Ascending aorta (tissue), 2 donors: ENCODE measurements at regions not wholly inside any gene's neighbourhood (a gene's known extent, or its start where the extent isn't known, plus 50 kb on each side); places are given as distances from the start of the nearest gene placed in this dataset.
"Not testable (repeated sequence)": the region's sequence is repeated elsewhere in the genome, so short reads cannot be mapped to it uniquely, and the experiment has no call there.

ENCODE experiments used
- DNase-seq, 2 donors: peaks; one replicate each; pipeline ENCODE4 v3.0.0-alpha.2; 2019; ENCODE audit warnings: low spot score in 2 of 2
- H3K27ac ChIP-seq, 2 donors: fragments of 200-600 bp; sonication (generic); one replicate each; pipeline ENCODE4 v1.5.1; 2016 to 2017; ENCODE audit warnings: mild to moderate bottlenecking in 1 of 2
- H3K27me3 ChIP-seq: fragments of 200-600 bp; sonication (generic); one replicate; pipeline ENCODE4 v1.5.1; 2017
- H3K36me3 ChIP-seq, 2 donors: fragments of 200-600 bp; sonication (generic); one replicate each; pipeline ENCODE4 v1.5.1; 2016
- H3K4me1 ChIP-seq, 2 donors: fragments of 200-600 bp; sonication (generic); one replicate each; pipeline ENCODE4 v1.5.1; 2016 to 2017; ENCODE audit warnings: mild to moderate bottlenecking in 1 of 2
- H3K4me3 ChIP-seq, 2 donors: fragments of 200-600 bp; sonication (generic); one replicate each; pipeline ENCODE4 v1.5.1; 2016 to 2017; ENCODE audit warnings: mild to moderate bottlenecking in 1 of 2
- H3K9me3 ChIP-seq, 2 donors: fragments of 200-600 bp; sonication (generic); one replicate each; pipeline ENCODE4 v1.5.1; 2016
- intact Hi-C: fragments of 100-400 bp; cut with DNase I; formaldehyde crosslinking; loops from one replicate; pipeline ENCODE4 v1.15.1; 2023
- TF ChIP-seq, protein P1 (sequence below), 3 experiments: fragments of 200-600 bp in 2 of 3; fragments of 450-650 bp in 1 of 3; sonication (generic) in 2 of 3; IDR thresholded peaks; one replicate each; pipeline ENCODE4 v1.5.1; 2016 to 2019; ENCODE audit warnings: antibody characterized with exemption in 3 of 3, mild to moderate bottlenecking in 1 of 3, moderate library complexity in 1 of 3

DNA sequence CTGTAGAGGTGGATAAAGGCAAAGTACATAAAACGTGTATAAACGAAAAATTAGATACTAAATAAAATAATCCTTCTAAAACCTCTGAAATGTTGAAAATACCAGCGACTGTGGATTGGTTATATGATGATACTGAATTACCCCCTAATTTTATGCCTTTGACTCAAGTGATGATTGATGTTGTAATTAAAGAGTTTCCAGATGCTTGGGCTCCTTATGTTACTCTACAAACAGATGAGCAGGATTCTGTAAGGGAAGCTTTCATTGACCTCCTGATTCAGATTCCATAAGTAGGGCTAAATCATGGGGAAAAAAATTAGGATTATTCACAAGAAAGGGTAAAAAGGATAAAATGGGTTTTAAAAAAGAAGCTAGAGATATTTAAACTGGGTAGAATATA, 418.2 kb upstream of the SLC39A10 start:
- intact Hi-C loops = no loop called here
- Histone ChIP-seq H3K4me1 (no peaks in the 10 kb centered on the region), H3K4me3 (no peak overlapping the region), H3K27me3 (no peaks in the 10 kb centered on the region), H3K9me3 (no peaks in the 10 kb centered on the region), H3K27ac (no peak overlapping the region), H3K36me3 (no peaks in the 10 kb centered on the region)
- no peak for DNase-seq
- TF ChIP-seq, protein P1, sequence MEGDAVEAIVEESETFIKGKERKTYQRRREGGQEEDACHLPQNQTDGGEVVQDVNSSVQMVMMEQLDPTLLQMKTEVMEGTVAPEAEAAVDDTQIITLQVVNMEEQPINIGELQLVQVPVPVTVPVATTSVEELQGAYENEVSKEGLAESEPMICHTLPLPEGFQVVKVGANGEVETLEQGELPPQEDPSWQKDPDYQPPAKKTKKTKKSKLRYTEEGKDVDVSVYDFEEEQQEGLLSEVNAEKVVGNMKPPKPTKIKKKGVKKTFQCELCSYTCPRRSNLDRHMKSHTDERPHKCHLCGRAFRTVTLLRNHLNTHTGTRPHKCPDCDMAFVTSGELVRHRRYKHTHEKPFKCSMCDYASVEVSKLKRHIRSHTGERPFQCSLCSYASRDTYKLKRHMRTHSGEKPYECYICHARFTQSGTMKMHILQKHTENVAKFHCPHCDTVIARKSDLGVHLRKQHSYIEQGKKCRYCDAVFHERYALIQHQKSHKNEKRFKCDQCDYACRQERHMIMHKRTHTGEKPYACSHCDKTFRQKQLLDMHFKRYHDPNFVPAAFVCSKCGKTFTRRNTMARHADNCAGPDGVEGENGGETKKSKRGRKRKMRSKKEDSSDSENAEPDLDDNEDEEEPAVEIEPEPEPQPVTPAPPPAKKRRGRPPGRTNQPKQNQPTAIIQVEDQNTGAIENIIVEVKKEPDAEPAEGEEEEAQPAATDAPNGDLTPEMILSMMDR (IDR thresholded peaks at IDR 0.05) = no peak

DNA sequence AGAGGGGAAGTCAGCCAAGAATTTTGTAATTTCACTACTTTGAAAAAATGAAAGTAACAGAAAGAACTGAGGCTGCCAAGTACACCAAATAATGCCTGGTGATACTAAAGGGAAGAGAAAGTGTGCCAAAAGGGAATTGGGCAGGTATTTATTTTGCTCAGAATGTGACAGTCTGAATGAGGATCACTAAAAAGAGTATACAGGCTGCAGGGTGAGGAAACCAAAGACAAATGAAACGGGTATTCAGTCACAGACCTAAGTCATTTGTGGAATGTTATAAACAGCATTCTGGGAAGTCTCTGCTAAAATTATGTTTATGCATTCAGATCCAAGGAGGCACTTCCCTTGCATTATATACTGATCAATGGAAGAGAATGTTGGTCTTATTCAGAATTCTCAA, 418.6 kb upstream of the SLC39A10 start:
- intact Hi-C loops = no loop called here
- H3K27ac ChIP-seq = no peak overlapping the region
- H3K4me3 ChIP-seq = no peak overlapping the region
- TF ChIP-seq, protein P1 (IDR thresholded peaks at IDR 0.05) = no peak
- no peaks in the 10 kb centered on the region for H3K9me3 ChIP-seq
- H3K4me1 ChIP-seq = no peaks in the 10 kb centered on the region
- DNase-seq = no peak
- no peaks in the 10 kb centered on the region for H3K27me3 ChIP-seq
- H3K36me3 ChIP-seq = no peaks in the 10 kb centered on the region

DNA sequence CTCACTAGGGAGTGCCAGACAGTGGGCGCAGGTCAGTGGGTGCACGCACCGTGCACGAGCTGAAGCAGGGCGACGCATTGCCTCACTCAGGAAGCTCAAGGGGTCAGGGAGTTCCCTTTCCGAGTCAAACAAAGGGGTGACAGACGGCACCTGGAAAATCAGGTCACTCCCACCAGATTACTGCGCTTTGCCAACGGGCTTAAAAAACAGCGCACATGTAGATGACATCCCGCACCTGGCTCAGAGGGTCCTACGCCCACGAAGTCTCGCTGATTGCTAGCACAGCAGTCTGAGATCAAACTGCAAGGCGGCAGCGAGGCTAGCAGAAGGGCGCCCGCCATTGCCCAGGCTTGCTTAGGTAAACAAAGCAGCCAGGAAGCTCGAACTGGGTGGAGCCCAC, 428.5 kb upstream of the SLC39A10 start:
- intact Hi-C loops, H3K9me3 ChIP-seq, H3K36me3 ChIP-seq, H3K27me3 ChIP-seq, H3K4me3 ChIP-seq, H3K4me1 ChIP-seq, H3K27ac ChIP-seq: not testable (repeated sequence)
- peak in 1 of 2 donors; percentile 39 for DNase-seq

DNA sequence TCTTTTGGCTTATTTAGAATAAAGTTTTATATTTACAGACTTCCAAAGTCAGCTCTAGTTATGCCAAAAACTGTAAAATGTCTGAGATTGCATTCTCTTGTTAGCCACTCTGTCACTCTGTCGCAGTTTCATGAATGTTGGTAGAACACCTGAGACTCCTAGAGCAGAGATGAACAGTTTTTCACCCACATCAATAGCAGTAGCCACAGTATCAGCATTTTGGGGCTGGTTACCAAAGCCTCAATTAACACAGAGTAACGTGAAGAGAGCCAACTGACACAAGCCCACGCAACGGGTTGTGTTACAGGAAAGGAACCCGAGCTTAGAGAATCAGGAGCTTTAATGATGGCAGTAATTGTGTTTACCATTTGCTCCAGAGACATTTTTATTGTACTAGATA, 443.0 kb upstream of the SLC39A10 start:
- Histone ChIP-seq H3K4me3 (no peak overlapping the region), H3K27ac (no peak overlapping the region), H3K9me3 (no peaks in the 10 kb centered on the region), H3K27me3 (no peaks in the 10 kb centered on the region), H3K4me1 (no peaks in the 10 kb centered on the region), H3K36me3 (no peaks in the 10 kb centered on the region)
- TF ChIP-seq, protein P1 (IDR thresholded peaks at IDR 0.05) = no peak
- no peak for DNase-seq
- intact Hi-C loops = no loop called here

DNA sequence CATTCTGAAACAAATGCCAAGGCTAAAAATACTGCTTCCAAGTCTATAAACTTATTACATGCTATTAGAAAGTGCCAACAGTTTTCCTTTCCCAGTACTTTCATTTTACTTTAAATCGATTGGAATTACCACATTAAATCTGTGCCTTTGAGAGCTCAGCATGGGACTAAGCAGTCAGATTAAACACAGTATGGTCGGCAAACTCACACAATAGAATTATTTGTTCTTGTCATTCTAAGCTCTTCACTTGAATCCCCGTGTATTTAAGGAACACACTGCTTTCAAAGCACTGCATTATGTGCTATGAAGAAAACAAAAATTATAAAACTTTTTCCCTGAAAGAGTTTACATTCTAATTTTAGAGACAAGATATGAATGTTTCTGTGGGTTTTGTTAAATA, 444.4 kb upstream of the SLC39A10 start:
- H3K27me3 ChIP-seq = no peaks in the 10 kb centered on the region
- intact Hi-C loops = no loop called here
- H3K4me3 ChIP-seq = no peak overlapping the region
- no peaks in the 10 kb centered on the region for H3K36me3 ChIP-seq
- no peaks in the 10 kb centered on the region for H3K9me3 ChIP-seq
- TF ChIP-seq, protein P1 (IDR thresholded peaks at IDR 0.05) = no peak
- no peak overlapping the region for H3K27ac ChIP-seq
- H3K4me1 ChIP-seq = no peaks in the 10 kb centered on the region
- no peak for DNase-seq

DNA sequence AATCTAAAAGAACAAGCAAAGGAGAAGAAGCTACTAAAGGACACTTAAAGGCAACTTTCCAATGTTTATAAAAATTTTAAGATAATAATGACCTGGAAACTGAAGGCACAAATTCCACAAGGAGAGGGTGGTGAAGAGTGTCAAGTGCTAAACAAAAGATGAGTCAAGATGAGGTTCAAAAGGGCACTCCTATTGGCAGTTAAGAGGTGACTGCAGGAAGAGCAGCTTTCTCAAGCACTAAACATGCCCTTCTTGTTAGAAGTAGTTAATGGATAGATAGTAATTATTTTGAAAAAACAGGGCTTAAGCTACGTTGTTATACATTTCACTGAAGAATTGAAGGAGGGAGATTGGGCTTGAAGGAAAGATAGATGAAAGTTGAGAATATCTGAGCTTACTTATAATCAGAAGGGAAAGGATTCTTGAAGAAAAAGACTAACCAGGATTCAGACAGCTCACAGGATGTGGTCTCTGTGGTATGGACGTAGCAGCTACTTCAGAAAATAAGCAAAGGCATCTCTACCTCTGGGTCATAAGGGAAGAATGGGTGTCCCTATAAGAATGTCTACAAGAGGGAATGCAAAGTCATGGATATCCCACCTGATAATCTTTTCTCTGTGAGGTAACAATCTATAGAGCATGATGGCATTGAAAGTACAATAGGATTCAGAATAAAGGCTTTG, 454.7 kb upstream of the SLC39A10 start:
- H3K36me3 ChIP-seq = no peaks in the 10 kb centered on the region
- H3K27ac ChIP-seq = no peak overlapping the region
- H3K9me3 ChIP-seq = no peaks in the 10 kb centered on the region
- H3K4me1 ChIP-seq = no peaks in the 10 kb centered on the region
- intact Hi-C loops = no loop called here
- DNase-seq = no peak
- TF ChIP-seq, protein P1 (IDR thresholded peaks at IDR 0.05) = no peak
- H3K27me3 ChIP-seq = no peaks in the 10 kb centered on the region
- no peak overlapping the region for H3K4me3 ChIP-seq
